Panc1 (cell line): ENCODE measurements at regions not wholly inside any gene's neighbourhood (a gene's known extent, or its start where the extent isn't known, plus 50 kb on each side); places are given as distances from the start of the nearest gene placed in this dataset.

Source experiments
- ATAC-seq: fragments of 200-7000 bp; cut with Tn5 transposase; 2 replicates; pipeline ENCODE4 v1.9.1; 2020; ENCODE audit warnings: mild to moderate bottlenecking, moderate library complexity
- BruUV-seq: library from RNA; stranded (reverse); fragments of 400-500 nt; replicated peaks from 2 replicates; lab custom pipeline; 2021; lab: Mats Ljungman, UMichigan
- CTCF ChIA-PET: fragments of 300-600 bp; sonication (Branson Sonifier 250); formaldehyde crosslinking; loops from one replicate; lab custom pipeline; 2022; ENCODE audit warnings: antibody characterized with exemption; lab: Charles Lee
- POLR2A ChIA-PET: fragments of 300-600 bp; sonication (Branson Sonifier 250); formaldehyde crosslinking; loops from one replicate; lab custom pipeline; 2022; ENCODE audit warnings: antibody characterized with exemption; lab: Charles Lee
- DNase-seq: peaks from one replicate; pipeline ENCODE4 v3.0.0-alpha.2; 2010; ENCODE audit warnings: low read depth, low spot score
- H3K27ac ChIP-seq: 2 replicates; pipeline ENCODE4 v1.5.1; 2011; ENCODE audit warnings: mild to moderate bottlenecking, low read length, inconsistent platforms
- H3K27me3 ChIP-seq: fragments of 200-500 bp; sonication (Bioruptor generic); 2 replicates; pipeline ENCODE4 v1.6.0; 2014; ENCODE audit warnings: low read length, inconsistent platforms; ENCODE audit not compliant: control insufficient read depth, insufficient read depth
- H3K36me3 ChIP-seq: fragments of 200-500 bp; sonication (Bioruptor generic); 2 replicates; pipeline ENCODE4 v1.5.1; 2014; ENCODE audit warnings: inconsistent platforms, mild to moderate bottlenecking, low read length, moderate library complexity; ENCODE audit not compliant: control insufficient read depth, insufficient read depth
- H3K4me1 ChIP-seq: 2 replicates; pipeline ENCODE4 v1.5.1; 2011; ENCODE audit warnings: inconsistent platforms, mild to moderate bottlenecking, low read length, moderate library complexity; ENCODE audit not compliant: control insufficient read depth, insufficient read depth
- H3K4me3 ChIP-seq, 2 experiments: 2 replicates each; pipeline ENCODE4 v1.5.1; 2011 to 2012; ENCODE audit warnings: low read depth in 2 of 2, low read length in 2 of 2, mild to moderate bottlenecking in 2 of 2, inconsistent platforms in 1 of 2, moderate library complexity in 1 of 2
- H3K9me3 ChIP-seq: fragments of 200-500 bp; sonication (Bioruptor generic); 2 replicates; pipeline ENCODE4 v1.5.1; 2014; ENCODE audit warnings: low read depth, mild to moderate bottlenecking, inconsistent platforms, low read length, moderate library complexity; ENCODE audit not compliant: control insufficient read depth, insufficient read depth
- CTCF ChIP-seq: fragments of 450-650 bp; IDR thresholded peaks from 2 replicates; pipeline ENCODE4 v1.5.1; 2017; ENCODE audit warnings: mild to moderate bottlenecking
- POLR2AphosphoS5 ChIP-seq: IDR thresholded peaks from 2 replicates; pipeline ENCODE4 v1.6.1; 2012; ENCODE audit warnings: mild to moderate bottlenecking, low read depth, low read length, moderate library complexity
- REST ChIP-seq, 2 experiments: IDR thresholded peaks; 2 replicates each; pipeline ENCODE4 v1.6.1; 2011 to 2012; ENCODE audit warnings: low read depth in 2 of 2, control low read depth in 1 of 2, low read length in 1 of 2, mild to moderate bottlenecking in 1 of 2, moderate library complexity in 1 of 2; ENCODE audit not compliant: insufficient read depth in 1 of 2
- SIN3A ChIP-seq: IDR thresholded peaks from 2 replicates; pipeline ENCODE4 v1.6.1; 2012; ENCODE audit warnings: low read depth, mild to moderate bottlenecking, low read length, moderate library complexity, borderline replicate concordance; ENCODE audit not compliant: insufficient read depth
- TCF7L2 ChIP-seq: IDR thresholded peaks from 2 replicates; pipeline ENCODE4 v1.6.1; 2011; ENCODE audit warnings: mild to moderate bottlenecking, low read depth, low read length, inconsistent platforms
- in situ Hi-C: cut with HindIII; loops from 2 replicates; pipeline ENCODE4 v1.10.0; 2016; ENCODE audit warnings: low sequenced_read_pairs, low pct_unique_long_range_greater_than_20kb
- intact Hi-C: fragments of 100-400 bp; cut with micrococcal nuclease; formaldehyde crosslinking; loops from one replicate; pipeline ENCODE4 v1.10.0; 2022; ENCODE audit not compliant: unreplicated experiment

DNA sequence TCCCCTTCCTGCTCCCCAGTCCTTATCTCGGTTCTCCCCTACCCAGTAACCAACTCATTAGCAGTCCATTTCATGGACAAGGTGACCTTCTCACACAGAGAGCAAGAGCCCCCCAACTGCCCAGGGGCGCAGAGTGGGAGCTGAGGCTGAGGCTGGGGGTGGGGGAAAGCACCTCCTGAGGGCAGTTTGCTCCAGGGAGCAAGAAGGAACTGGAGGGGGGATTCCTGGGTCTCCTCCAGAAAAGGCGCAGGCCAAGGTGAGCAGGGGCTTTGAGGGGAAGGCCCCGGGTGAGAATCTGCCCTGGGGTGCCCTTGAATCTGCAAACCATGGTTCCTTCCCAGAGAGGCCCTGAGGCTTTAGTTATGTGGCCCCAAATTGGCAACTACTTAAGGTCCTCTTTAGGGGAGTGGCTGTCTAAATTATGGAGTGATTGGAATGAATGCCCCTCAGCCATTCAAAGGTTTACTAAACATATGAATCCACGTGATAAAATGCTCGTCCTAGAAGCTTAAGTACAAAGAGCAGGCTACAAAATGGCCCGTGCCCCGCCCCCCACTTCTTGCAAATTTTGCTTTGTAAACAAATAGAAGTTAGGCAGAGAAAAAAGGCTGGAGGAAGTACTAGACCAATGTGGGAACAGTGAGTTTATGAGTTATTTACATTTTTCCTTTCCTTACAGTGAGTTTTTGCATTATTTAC lies 123.5 kb upstream of the HS6ST1 start:
- ChIA-PET POLR2A (no interaction called here), CTCF (no interaction called here)
- Histone ChIP-seq H3K9me3 (no peaks in the 10 kb centered on the region), H3K27ac (no peak overlapping the region), H3K36me3 (no peaks in the 10 kb centered on the region), H3K4me1 (no peaks in the 10 kb centered on the region), H3K27me3 (no peaks in the 10 kb centered on the region), H3K4me3 (no peak overlapping the region)
- DNase-seq (no peak), ATAC-seq (no peak)
- intact Hi-C loops, result no loop called here
- in situ Hi-C loops, result no loop called here
- BruUV-seq, result no TSS peak
- TF ChIP-seq TCF7L2 (no peak), REST (IDR thresholded peaks at IDR 0.05; ENCODE audit: insufficient read depth in 1 of 2, low read depth in 2 of 2, low read length in 1 of 2) (no peak), POLR2AphosphoS5 (no peak), SIN3A (no peak), CTCF (no peak)

DNA sequence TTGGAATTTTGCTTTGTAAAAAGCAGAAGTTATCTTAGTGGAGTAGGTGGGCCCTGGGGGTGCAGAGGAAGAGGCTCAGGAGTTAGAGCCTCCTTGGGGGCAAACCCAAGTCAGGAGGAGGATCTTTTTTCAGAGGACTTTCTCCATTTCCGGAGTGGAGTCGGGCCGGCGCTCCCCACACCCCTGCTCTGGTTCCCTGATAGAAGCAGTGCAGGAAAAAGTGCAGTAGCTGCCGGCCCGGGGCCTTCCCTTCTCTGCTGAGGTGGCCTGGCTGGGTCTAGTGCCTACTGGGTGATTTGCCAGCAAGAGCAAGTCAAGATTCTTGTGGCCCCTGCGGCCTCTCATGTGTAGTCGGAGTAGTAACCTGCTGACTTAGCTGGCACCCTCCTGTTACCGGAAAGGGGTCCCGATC lies 124.2 kb upstream of the HS6ST1 start:
- H3K4me1 ChIP-seq, result no peaks in the 10 kb centered on the region
- CTCF ChIA-PET, result no interaction called here
- TF ChIP-seq POLR2AphosphoS5, result no peak
- no peak for TF ChIP-seq SIN3A
- no peak for TF ChIP-seq CTCF
- TF ChIP-seq REST (IDR thresholded peaks at IDR 0.05; ENCODE audit: insufficient read depth in 1 of 2, low read depth in 2 of 2, low read length in 1 of 2), result no peak
- TF ChIP-seq TCF7L2, result no peak
- intact Hi-C loops (no loop called here), in situ Hi-C loops (no loop called here)
- BruUV-seq, result no TSS peak
- no peaks in the 10 kb centered on the region for H3K36me3 ChIP-seq
- no peak overlapping the region for H3K4me3 ChIP-seq
- H3K27me3 ChIP-seq, result no peaks in the 10 kb centered on the region
- ATAC-seq, result no peak
- POLR2A ChIA-PET, result no interaction called here
- H3K9me3 ChIP-seq, result no peaks in the 10 kb centered on the region
- no peak overlapping the region for H3K27ac ChIP-seq
- no peak for DNase-seq
